NB4 (cell line): ENCODE measurements at regions not wholly inside any gene's neighbourhood (a gene's known extent, or its start where the extent isn't known, plus 50 kb on each side); places are given as distances from the start of the nearest gene placed in this dataset.

Experiments used
- MYC ChIP-seq: IDR thresholded peaks from 2 replicates; pipeline ENCODE4 v1.6.1; 2011; ENCODE audit warnings: low read depth, low read length
- POLR2A ChIP-seq: IDR thresholded peaks from 2 replicates; pipeline ENCODE4 v1.6.1; 2011; ENCODE audit warnings: mild to moderate bottlenecking; ENCODE audit not compliant: insufficient read length; ENCODE audit errors: extremely low read depth
- TF ChIP-seq, protein P1 (sequence below): IDR thresholded peaks from one replicate; pipeline ENCODE4 v1.5.1; 2012; ENCODE audit warnings: low read depth, low read length
- TF ChIP-seq, protein P2 (sequence below): IDR thresholded peaks from 2 replicates; pipeline ENCODE4 v1.6.1; 2011; ENCODE audit warnings: low read depth, low read length

DNA sequence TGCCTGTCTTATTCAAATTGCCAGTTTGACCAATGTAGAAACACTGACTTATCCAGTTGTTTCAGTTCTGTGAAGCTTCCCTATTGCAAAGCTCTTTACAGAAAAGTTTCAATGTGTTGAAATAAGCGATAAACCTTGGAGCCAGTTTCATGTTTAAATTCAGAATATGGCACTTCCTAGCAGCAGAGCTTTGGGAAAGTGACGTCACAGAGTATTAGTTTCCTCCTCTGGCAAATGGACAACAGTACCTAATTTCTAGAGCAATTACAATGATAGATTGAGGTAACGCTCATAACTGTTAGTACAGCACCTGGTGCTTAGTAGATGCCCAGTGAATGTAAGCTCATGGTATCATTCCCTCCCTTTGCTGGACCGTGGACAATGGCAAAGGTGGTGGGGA, 527.5 kb upstream of the DAB1 start:
- TF ChIP-seq POLR2A = no peak
- TF ChIP-seq, protein P1, sequence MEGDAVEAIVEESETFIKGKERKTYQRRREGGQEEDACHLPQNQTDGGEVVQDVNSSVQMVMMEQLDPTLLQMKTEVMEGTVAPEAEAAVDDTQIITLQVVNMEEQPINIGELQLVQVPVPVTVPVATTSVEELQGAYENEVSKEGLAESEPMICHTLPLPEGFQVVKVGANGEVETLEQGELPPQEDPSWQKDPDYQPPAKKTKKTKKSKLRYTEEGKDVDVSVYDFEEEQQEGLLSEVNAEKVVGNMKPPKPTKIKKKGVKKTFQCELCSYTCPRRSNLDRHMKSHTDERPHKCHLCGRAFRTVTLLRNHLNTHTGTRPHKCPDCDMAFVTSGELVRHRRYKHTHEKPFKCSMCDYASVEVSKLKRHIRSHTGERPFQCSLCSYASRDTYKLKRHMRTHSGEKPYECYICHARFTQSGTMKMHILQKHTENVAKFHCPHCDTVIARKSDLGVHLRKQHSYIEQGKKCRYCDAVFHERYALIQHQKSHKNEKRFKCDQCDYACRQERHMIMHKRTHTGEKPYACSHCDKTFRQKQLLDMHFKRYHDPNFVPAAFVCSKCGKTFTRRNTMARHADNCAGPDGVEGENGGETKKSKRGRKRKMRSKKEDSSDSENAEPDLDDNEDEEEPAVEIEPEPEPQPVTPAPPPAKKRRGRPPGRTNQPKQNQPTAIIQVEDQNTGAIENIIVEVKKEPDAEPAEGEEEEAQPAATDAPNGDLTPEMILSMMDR = no peak
- TF ChIP-seq, protein P2, sequence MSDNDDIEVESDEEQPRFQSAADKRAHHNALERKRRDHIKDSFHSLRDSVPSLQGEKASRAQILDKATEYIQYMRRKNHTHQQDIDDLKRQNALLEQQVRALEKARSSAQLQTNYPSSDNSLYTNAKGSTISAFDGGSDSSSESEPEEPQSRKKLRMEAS = no peak
- no peak for TF ChIP-seq MYC
